A549 (cell line): ENCODE measurements at regions not wholly inside any gene's neighbourhood (a gene's known extent, or its start where the extent isn't known, plus 50 kb on each side); places are given as distances from the start of the nearest gene placed in this dataset.

Source experiments
- ATAC-seq, 2 experiments: fragments of 200-7000 bp in 1 of 2; fragments of >200 bp in 1 of 2; cut with Nextera tagmentation in 1 of 2; cut with Tn5 transposase in 1 of 2; 3 replicates each; pipeline versions ENCODE4 v1.8.0 to v1.9.1; 2018 to 2020; ENCODE audit warnings: mild to moderate bottlenecking in 1 of 2, moderate library complexity in 1 of 2
- CTCF ChIA-PET: fragments of 300-600 bp; sonication (Branson Sonifier 250); formaldehyde crosslinking; extraction: SDS; loops from one replicate; lab custom pipeline; 2021; ENCODE audit warnings: antibody characterized with exemption, inconsistent platforms; lab: Yijun Ruan, JAX
- POLR2A ChIA-PET: fragments of 350-600 bp; formaldehyde crosslinking; extraction: SDS; loops from one replicate; lab custom pipeline; 2021; ENCODE audit warnings: antibody characterized with exemption, inconsistent platforms; lab: Yijun Ruan, JAX
- DNase-seq, 2 experiments: peaks; one replicate each; pipeline versions ENCODE4 v3.0.0 to v3.0.0-alpha.2; 2011 to 2016; ENCODE audit warnings: low read depth in 1 of 2, low spot score in 1 of 2
- FAIRE-seq: peaks from 2 replicates; lab custom pipeline; 2011; peaks lifted over from hg19 to GRCh38; lab: Jason Lieb, UNC
- H3K27ac ChIP-seq, 2 experiments: fragments of >200 bp; sonication (Bioruptor Twin); formaldehyde crosslinking; 3 replicates each; pipeline ENCODE4 v1.5.1; 2016 to 2017
- H3K4me1 ChIP-seq: fragments of >200 bp; sonication (Bioruptor Twin); formaldehyde crosslinking; 3 replicates; pipeline ENCODE4 v1.6.1; 2016
- H3K4me2 ChIP-seq: fragments of >200 bp; sonication (Bioruptor Twin); formaldehyde crosslinking; 3 replicates; pipeline ENCODE4 v1.6.1; 2016
- H3K4me3 ChIP-seq: fragments of >200 bp; sonication (Bioruptor Twin); formaldehyde crosslinking; 3 replicates; pipeline ENCODE4 v1.5.1; 2016
- H3K9me3 ChIP-seq: fragments of >200 bp; sonication (Bioruptor Twin); formaldehyde crosslinking; 3 replicates; pipeline ENCODE4 v1.6.1; 2016
- ATOH8 ChIP-seq: fragments of 250-450 bp; sonication (Bioruptor Pico); IDR thresholded peaks from 2 replicates; pipeline ENCODE4 v1.5.0; 2020; ENCODE audit warnings: low read depth, mild to moderate bottlenecking, moderate library complexity
- CEBPB ChIP-seq, 2 experiments: fragments of >200 bp in 1 of 2; sonication (Bioruptor Twin) in 1 of 2; formaldehyde crosslinking in 1 of 2; IDR thresholded peaks; 2 replicates each; pipeline ENCODE4 v1.6.1; 2012 to 2016
- CHD2 ChIP-seq: fragments of 150-350 bp; IDR thresholded peaks from 2 replicates; pipeline ENCODE4 v1.6.1; 2014; ENCODE audit warnings: low read length; ENCODE audit not compliant: partially characterized antibody
- CHD4 ChIP-seq: fragments of 200-600 bp; sonication (generic); IDR thresholded peaks from 2 replicates; pipeline ENCODE4 v1.6.1; 2016; ENCODE audit warnings: antibody characterized with exemption, mild to moderate bottlenecking, borderline replicate concordance
- CTCF ChIP-seq: fragments of >200 bp; sonication (Bioruptor Twin); formaldehyde crosslinking; IDR thresholded peaks from 3 replicates; pipeline ENCODE4 v1.5.1; 2016
- FOXS1 ChIP-seq: fragments of 250-450 bp; sonication (Bioruptor Pico); IDR thresholded peaks from 2 replicates; pipeline ENCODE4 v1.5.0; 2020; ENCODE audit warnings: mild to moderate bottlenecking, moderate library complexity
- HDAC2 ChIP-seq: fragments of 200-600 bp; sonication (generic); IDR thresholded peaks from 2 replicates; pipeline ENCODE4 v1.6.1; 2016
- HEYL ChIP-seq: fragments of 250-450 bp; sonication (Bioruptor Pico); IDR thresholded peaks from 2 replicates; pipeline ENCODE4 v1.8.0; 2021; ENCODE audit warnings: mild to moderate bottlenecking, moderate library complexity
- HOXB13 ChIP-seq: fragments of 250-450 bp; sonication (Bioruptor Pico); IDR thresholded peaks from 2 replicates; pipeline ENCODE4 v1.5.0; 2020; ENCODE audit warnings: low read depth, mild to moderate bottlenecking, moderate library complexity
- KDM1A ChIP-seq: fragments of 200-600 bp; sonication (generic); IDR thresholded peaks from 2 replicates; pipeline ENCODE4 v1.6.1; 2016; ENCODE audit warnings: low read depth, mild to moderate bottlenecking
- KDM5A ChIP-seq: fragments of 200-600 bp; sonication (generic); IDR thresholded peaks from 2 replicates; pipeline ENCODE4 v1.6.1; 2016; ENCODE audit warnings: antibody characterized with exemption, mild to moderate bottlenecking
- MAFK ChIP-seq: fragments of 450-650 bp; IDR thresholded peaks from 2 replicates; pipeline ENCODE4 v1.6.1; 2014; ENCODE audit not compliant: partially characterized antibody
- MYC ChIP-seq: IDR thresholded peaks from 2 replicates; pipeline ENCODE4 v1.6.1; 2012; ENCODE audit warnings: mild to moderate bottlenecking, inconsistent platforms, low read length, improper control_type of control experiment, borderline replicate concordance
- NPAS2 ChIP-seq: fragments of 250-450 bp; sonication (Bioruptor Pico); IDR thresholded peaks from 2 replicates; pipeline ENCODE4 v1.8.0; 2022; ENCODE audit warnings: mild to moderate bottlenecking, moderate library complexity, borderline replicate concordance
- POLR2A ChIP-seq: IDR thresholded peaks from 2 replicates; pipeline ENCODE4 v1.6.1; 2012; ENCODE audit warnings: mild to moderate bottlenecking, low read length
- RAD21 ChIP-seq, 2 experiments: fragments of >200 bp in 1 of 2; sonication (Bioruptor Twin) in 1 of 2; formaldehyde crosslinking in 1 of 2; IDR thresholded peaks in 1 of 2; conservative IDR thresholded peaks in 1 of 2; 2 replicates in 1 of 2; 3 replicates in 1 of 2; pipeline ENCODE4 v1.6.1; 2012 to 2018; ENCODE audit warnings: inconsistent platforms in 1 of 2
- RCOR1 ChIP-seq: fragments of 150-350 bp; IDR thresholded peaks from 2 replicates; pipeline ENCODE4 v1.6.1; 2014; ENCODE audit warnings: antibody characterized with exemption, low read length, low read depth
- USF2 ChIP-seq: fragments of 450-650 bp; IDR thresholded peaks from 2 replicates; pipeline ENCODE4 v1.6.1; 2014; ENCODE audit warnings: antibody characterized with exemption
- ZC3H11A ChIP-seq: fragments of 450-650 bp; IDR thresholded peaks from 2 replicates; pipeline ENCODE4 v1.6.1; 2014; ENCODE audit warnings: antibody characterized with exemption, mild to moderate bottlenecking
- ZFP36 ChIP-seq: fragments of 450-650 bp; IDR thresholded peaks from 2 replicates; pipeline ENCODE4 v1.6.1; 2014; ENCODE audit warnings: borderline replicate concordance; ENCODE audit not compliant: partially characterized antibody
- ZSCAN20 ChIP-seq: fragments of 250-450 bp; sonication (Bioruptor Pico); IDR thresholded peaks from 2 replicates; pipeline ENCODE4 v1.8.0; 2022; ENCODE audit warnings: mild to moderate bottlenecking, moderate library complexity
- WGBS: methylation state at CpG from one replicate; pipeline ENCODE4 v1.1.6; 2017; ENCODE audit errors: missing lambda C conversion rate; 5-methylcytosine and 5-hydroxymethylcytosine counted together
- TF ChIP-seq, protein P1 (sequence below): IDR thresholded peaks from 2 replicates; pipeline ENCODE4 v1.6.1; 2012; ENCODE audit warnings: low read depth, borderline replicate concordance
- TF ChIP-seq, protein P2 (sequence below): fragments of 250-450 bp; sonication (Bioruptor Pico); IDR thresholded peaks from 2 replicates; pipeline ENCODE4 v1.5.0; 2021; ENCODE audit warnings: mild to moderate bottlenecking, moderate library complexity, borderline replicate concordance

DNA sequence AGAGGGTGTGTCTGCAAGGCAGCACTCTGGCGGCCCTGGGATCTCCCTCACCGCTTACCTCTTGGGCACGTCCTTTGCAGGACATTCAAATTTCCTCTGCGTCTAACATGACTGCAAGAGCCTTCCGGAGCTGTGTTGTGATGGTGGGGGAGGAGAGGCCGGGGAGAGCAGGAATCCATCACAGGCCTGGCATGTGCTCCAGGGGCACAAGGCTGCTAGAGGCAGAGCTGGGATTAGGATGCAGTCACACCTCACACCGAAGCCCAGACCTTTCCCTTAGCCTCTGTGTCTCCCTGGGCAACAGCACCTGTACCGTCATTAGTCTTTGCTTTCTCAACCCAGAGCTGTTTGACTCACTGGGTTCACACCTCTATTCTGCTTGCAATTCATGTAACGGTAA is 111.3 kb downstream of the CMPK2 start (continued):
- no peak for TF ChIP-seq ZFP36

DNA sequence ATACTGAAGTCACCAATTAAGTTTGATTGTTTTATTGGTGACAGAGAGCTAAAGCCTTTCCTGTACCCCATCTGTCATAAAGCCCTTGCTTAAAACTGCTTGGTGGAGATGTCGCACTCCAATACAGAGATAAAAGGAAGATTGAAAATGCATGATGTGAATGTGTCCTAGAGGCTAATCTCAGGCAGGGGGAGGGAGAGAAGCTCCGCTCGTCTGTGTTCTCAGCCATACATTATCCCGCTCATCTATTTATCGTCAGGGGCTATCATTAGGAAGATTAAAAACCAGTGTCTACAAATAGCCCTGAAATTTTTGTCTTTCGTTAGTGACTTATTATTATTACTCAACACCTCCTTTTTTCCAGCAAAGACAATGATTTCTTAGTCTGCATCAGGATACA is 110.3 kb downstream of the CMPK2 start:
- Histone ChIP-seq H3K4me2 (no peak overlapping the region), H3K9me3 (peaks cover 3% of the 10 kb centered on the region; the same call in 1 of the 3 replicates), H3K4me1 (no peaks in the 10 kb centered on the region), H3K4me3 (no peak overlapping the region), H3K27ac (no peak overlapping the region)
- 42% methylated on average over 6 of the region's 6 CpGs for WGBS
- POLR2A ChIA-PET: no interaction called here
- TF ChIP-seq CEBPB (IDR thresholded peaks at IDR 0.05): no peak
- ATAC-seq: no peak
- DNase-seq: no peak
- CTCF ChIA-PET: interaction anchor here (0.7 to 2.7 kb wide), 2 partner anchors 17 to 19 kb away, joined by 3 to 14 read pairs; no protein-coding TSS in a partner anchor
- FAIRE-seq: no peak

DNA sequence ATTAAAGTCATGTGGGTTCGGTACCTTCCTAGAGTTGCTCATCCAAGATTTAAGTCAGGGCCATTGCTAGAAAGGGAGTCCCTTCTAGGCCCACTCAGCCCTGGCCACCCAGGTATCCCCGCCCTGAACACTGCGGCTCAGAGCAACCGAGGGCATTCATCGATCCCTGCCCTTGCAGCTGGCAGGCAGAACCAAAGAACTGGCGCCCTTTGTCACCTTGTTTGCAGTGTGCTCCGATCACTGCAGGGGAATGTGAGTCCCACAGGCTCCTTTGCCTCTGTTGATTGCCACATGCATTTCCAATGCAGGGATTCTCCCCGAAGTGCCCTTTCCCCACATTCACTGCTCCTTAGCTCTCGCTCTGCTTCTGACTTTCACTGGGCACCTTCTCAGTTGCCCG is 108.5 kb downstream of the CMPK2 start:
- TF ChIP-seq HDAC2 (no peak), MYC (no peak), MAFK (no peak), CEBPB (IDR thresholded peaks at IDR 0.05) (no peak), ZFP36 (no peak), USF2 (no peak), CHD2 (no peak)
- Histone ChIP-seq H3K4me2 (no peak overlapping the region), H3K4me3 (no peak overlapping the region), H3K4me1 (no peaks in the 10 kb centered on the region), H3K9me3 (peaks cover 3% of the 10 kb centered on the region; the same call in 1 of the 3 replicates), H3K27ac (no peak overlapping the region)
- CTCF ChIA-PET: interaction anchor here (1.6 kb wide), 2 partner anchors 16 to 17 kb away, joined by 4 to 5 read pairs; no protein-coding TSS in a partner anchor
- ATAC-seq (no peak), DNase-seq (no peak), FAIRE-seq (no peak)
- POLR2A ChIA-PET: no interaction called here
- 12% methylated on average over 10 of the region's 10 CpGs for WGBS

GRCh38 chr2:6759689-6760088 is 106.0 kb downstream of the CMPK2 start:
- FAIRE-seq: no peak
- no peaks in the 10 kb centered on the region for H3K4me1 ChIP-seq
- ChIA-PET CTCF (interaction anchor here (1.4 kb wide), 1 partner anchor 13 kb away, joined by 4 read pairs; no protein-coding TSS in a partner anchor), POLR2A (no interaction called here)
- 16% methylated on average over 2 of the region's 2 CpGs for WGBS
- TF ChIP-seq ZC3H11A (no peak), CHD4 (no peak), MAFK (no peak), RCOR1 (no peak), CEBPB (IDR thresholded peaks at IDR 0.05) (no peak), POLR2A (no peak; the same call in 1 of the 2 replicates), CHD2 (no peak), CTCF (no peak), NPAS2 (CRISPR knock-in tag) (no peak)
- no peak for DNase-seq
- no peak overlapping the region for H3K27ac ChIP-seq
- H3K9me3 ChIP-seq: peaks cover 3% of the 10 kb centered on the region; the same call in 1 of the 3 replicates
- ATAC-seq: no peak
- no peak overlapping the region for H3K4me3 ChIP-seq
- H3K4me2 ChIP-seq: no peak overlapping the region

GRCh38 chr2:6760132-6760531 is 105.6 kb downstream of the CMPK2 start:
- no peak overlapping the region for H3K4me3 ChIP-seq
- ChIA-PET CTCF (interaction anchor here (1.4 kb wide), 1 partner anchor 12 kb away, joined by 4 read pairs; no protein-coding TSS in a partner anchor), POLR2A (no interaction called here)
- H3K4me1 ChIP-seq: no peaks in the 10 kb centered on the region
- ATAC-seq (no peak), FAIRE-seq (no peak), DNase-seq (no peak)
- peaks cover 3% of the 10 kb centered on the region; the same call in 1 of the 3 replicates for H3K9me3 ChIP-seq
- H3K4me2 ChIP-seq: no peak overlapping the region
- H3K27ac ChIP-seq: no peak overlapping the region
- 61% methylated on average over 5 of the region's 5 CpGs for WGBS
- TF ChIP-seq HOXB13 (no peak), RCOR1 (no peak), HEYL (CRISPR knock-in tag) (no peak), KDM5A (no peak), ATOH8 (CRISPR knock-in tag) (no peak), RAD21 (conservative IDR thresholded peaks at IDR 0.05 in 1 of 2, IDR thresholded peaks at IDR 0.05 in 1 of 2) (no peak), ZSCAN20 (CRISPR knock-in tag) (no peak), FOXS1 (no peak), MAFK (no peak), KDM1A (no peak)
- TF ChIP-seq, protein P1, sequence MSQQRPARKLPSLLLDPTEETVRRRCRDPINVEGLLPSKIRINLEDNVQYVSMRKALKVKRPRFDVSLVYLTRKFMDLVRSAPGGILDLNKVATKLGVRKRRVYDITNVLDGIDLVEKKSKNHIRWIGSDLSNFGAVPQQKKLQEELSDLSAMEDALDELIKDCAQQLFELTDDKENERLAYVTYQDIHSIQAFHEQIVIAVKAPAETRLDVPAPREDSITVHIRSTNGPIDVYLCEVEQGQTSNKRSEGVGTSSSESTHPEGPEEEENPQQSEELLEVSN: no peak
- TF ChIP-seq, protein P2, sequence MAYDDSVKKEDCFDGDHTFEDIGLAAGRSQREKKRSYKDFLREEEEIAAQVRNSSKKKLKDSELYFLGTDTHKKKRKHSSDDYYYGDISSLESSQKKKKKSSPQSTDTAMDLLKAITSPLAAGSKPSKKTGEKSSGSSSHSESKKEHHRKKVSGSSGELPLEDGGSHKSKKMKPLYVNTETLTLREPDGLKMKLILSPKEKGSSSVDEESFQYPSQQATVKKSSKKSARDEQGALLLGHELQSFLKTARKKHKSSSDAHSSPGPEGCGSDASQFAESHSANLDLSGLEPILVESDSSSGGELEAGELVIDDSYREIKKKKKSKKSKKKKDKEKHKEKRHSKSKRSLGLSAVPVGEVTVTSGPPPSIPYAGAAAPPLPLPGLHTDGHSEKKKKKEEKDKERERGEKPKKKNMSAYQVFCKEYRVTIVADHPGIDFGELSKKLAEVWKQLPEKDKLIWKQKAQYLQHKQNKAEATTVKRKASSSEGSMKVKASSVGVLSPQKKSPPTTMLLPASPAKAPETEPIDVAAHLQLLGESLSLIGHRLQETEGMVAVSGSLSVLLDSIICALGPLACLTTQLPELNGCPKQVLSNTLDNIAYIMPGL (CRISPR knock-in tag): no peak
